GM21526 (cell line): ENCODE measurements at regions not wholly inside any gene's neighbourhood (a gene's known extent, or its start where the extent isn't known, plus 50 kb on each side); places are given as distances from the start of the nearest gene placed in this dataset.
"Not testable (repeated sequence)": the region's sequence is repeated elsewhere in the genome, so short reads cannot be mapped to it uniquely, and the experiment has no call there.

ENCODE experiments used
- ATAC-seq: cut with Tn5 transposase; IDR thresholded peaks from one replicate; pipeline ENCODE4 v1.9.1; 2021; ENCODE audit warnings: moderate library complexity; ENCODE audit not compliant: unreplicated experiment, low FRiP score

GRCh38 chr16:60452646-60453045 lies 1583.6 kb downstream of the CDH8 start:
- no peak for ATAC-seq

DNA sequence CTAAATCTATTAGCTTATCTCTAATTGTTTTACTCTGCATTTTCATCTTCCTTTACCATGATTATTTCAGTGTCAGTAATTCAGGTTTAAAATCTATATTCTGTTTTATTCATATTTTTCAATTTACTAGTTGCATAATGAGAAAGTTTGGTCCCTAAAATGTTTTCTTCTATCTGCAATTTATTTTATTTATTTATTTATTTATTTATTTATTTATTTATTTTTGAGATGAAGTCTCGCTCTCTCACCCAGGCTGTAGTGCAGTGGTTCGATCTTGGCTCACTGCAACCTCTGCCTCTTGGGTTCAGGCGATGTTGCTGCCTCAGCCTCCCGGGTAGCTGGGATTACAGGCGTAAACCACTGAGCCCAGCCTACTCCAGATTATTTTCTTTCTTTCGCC lies 1597.3 kb downstream of the CDH8 start:
- no peak for ATAC-seq

DNA sequence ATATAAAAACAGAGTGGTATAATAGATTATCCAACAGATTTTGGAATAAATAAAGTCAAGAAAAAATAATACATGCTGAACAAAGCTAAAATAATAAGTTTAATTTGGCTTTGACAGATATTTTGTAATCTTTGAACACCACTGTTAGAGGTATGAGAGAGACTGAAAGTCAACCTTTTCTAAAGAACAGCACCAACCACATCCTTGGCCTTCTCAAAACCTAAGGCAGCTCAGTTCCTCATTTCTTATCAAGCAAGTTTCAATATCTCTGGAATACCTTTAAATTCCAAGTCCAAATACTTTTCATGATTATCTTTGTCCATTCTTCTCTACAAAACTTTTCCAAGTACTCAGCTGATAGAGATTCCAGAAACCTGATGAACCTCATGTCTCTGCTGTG lies 1603.8 kb downstream of the CDH8 start:
- no peak for ATAC-seq

- ATAC-seq, result no peak
Measured at GRCh38 chr16:60419859-60420258, 1616.4 kb downstream of the CDH8 start.

DNA sequence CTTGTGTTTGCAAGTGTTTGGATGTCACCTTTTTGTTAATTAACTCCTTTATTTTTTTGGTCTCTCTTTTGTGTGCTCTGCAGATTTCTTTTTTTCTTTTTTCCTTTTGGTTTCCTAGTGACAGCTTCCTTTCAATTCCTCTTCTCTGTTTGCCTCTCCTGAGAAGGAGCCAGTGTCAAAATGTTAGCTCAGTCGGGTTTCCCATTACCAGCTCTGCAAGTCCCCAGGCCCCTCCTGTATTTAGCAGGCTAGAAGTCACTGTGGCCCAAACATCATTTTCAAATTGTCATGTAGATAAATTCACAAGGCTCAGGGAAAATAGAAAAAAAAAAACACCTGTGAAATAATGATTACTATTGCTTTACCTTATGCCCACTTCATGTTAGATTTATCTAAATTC lies 1621.6 kb downstream of the CDH8 start:
- no peak for ATAC-seq

DNA sequence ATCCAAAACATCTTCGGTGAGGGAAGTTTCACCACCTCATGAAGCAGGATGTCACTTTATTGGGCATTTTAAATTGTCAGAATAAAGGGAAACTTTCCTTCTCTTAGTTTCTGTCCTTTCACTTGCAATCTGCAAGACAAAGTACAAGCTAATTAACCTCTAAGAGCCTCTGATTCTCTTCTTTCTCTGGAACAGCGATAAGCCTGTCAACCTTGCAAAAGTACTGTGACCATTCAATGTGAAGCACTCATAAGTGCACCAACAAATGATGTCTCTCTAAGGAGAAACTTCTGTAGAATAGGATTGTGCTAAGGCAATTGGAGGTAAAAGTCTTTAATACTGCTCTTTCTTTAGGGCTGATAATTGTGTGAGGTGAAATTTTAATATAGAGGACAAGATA lies 1622.3 kb downstream of the CDH8 start:
- no peak for ATAC-seq

GRCh38 chr16:60407606-60408005 lies 1628.6 kb downstream of the CDH8 start:
- ATAC-seq, result no peak

DNA sequence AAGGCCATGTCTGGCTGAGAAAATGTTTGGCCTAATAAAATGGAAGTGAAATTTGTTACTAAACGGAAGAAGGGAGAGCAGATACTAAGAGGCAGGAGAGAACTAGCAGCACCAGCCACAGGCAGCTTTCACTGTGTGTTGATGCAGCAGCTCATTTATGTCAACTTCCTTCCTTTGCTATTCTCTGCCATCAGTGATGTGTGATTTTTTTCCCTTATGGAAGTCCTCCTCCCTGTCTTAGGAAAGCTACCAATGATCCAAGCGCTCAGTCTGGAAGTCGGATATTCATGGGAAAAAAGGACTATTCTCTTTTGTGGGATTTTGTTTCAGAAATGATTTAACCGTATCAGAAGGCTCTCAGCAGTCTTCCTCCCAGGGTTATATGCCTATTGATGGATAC lies 1629.2 kb downstream of the CDH8 start:
- no peak for ATAC-seq

GRCh38 chr16:60405286-60405685 lies 1631.0 kb downstream of the CDH8 start:
- ATAC-seq, result no peak

GRCh38 chr16:60404401-60404800 lies 1631.8 kb downstream of the CDH8 start:
- ATAC-seq, result no peak

DNA sequence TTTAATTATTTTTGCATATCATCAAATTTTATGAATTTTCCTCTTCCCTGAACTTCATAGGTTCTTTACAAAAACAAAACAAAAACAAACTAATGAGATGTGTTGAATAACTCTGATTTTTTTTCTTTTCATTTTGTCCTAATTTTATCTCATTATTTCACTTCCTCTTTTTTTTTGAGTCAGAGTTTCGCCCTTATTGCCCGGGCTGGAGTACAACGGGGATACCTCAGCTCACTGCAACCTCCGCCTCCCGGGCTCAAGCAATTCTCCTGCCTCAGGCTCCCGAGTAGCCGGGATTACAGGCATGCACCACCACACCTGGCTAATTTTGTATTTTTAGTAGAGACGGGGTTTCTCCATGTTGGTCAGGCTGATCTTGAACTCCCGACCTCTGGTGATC lies 1633.3 kb downstream of the CDH8 start:
- ATAC-seq, result not testable (repeated sequence)

- ATAC-seq, result no peak
Measured at GRCh38 chr16:60392380-60392779, 1643.9 kb downstream of the CDH8 start.

GRCh38 chr16:60371591-60371990 lies 1637.5 kb upstream of the GOT2 start:
- ATAC-seq, result no peak

DNA sequence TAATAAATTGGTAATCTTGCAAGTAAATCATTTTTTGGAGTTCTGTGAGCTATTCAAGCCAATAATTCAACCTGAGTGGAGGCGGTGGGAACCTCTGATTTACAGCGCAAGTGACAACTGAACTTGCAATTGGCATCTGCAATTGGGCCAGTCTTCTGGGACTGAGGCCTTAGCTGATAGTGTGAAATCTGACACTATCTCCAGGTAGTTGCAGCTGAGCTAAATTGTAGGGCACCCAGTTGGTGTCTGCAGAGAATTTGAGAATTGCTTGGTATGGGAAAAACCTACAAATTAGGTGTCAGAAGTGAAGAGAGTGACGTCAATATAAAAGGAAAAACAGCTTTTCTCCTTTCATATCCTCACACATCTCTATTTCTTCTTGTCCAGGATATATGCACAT lies 1633.6 kb upstream of the GOT2 start:
- ATAC-seq, result no peak

GRCh38 chr16:60363566-60363965 lies 1629.5 kb upstream of the GOT2 start:
- ATAC-seq, result no peak

DNA sequence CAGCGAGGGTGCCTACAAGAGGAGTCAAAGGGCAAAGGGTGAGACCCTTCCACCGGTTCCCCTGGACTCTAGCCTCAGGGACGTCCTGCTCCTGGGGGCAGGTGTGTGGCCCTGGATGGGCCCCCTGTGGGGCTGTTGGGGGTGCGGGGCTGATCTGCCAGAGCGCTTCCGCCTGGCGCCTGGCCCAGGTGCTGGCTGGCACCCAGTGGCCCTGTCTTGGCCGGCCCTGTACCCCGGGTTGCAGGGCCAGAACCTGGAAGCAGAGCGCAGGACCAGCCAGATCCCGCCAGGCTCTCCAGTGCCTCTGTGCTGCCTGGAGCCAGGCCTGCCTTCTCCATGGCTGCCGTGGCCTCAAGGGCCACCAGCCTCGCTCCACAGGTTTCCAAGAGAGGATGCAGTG lies 1625.8 kb upstream of the GOT2 start:
- not testable (repeated sequence) for ATAC-seq

DNA sequence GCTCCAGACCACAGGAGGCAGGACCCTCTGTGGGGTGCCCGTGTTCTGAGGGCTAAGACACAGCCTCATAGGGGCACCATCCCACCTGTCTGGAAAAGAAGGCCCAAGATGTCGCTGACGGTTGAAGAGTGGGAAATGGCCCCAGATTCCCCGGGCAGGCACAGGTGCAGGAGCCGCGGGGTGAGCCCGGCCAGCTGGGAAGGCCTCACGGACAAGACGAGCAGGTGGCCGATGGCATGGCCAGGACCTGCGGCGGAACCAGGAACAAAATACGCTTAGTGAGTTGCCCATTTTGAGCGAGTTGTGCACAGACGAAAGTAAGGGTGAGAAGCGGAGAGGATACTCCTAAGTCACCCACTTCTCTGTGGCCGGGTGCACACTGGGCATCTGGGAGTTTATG lies 1625.3 kb upstream of the GOT2 start:
- ATAC-seq, result not testable (repeated sequence)

- not testable (repeated sequence) for ATAC-seq
Measured at GRCh38 chr16:60357876-60358522, 1623.9 kb upstream of the GOT2 start.

DNA sequence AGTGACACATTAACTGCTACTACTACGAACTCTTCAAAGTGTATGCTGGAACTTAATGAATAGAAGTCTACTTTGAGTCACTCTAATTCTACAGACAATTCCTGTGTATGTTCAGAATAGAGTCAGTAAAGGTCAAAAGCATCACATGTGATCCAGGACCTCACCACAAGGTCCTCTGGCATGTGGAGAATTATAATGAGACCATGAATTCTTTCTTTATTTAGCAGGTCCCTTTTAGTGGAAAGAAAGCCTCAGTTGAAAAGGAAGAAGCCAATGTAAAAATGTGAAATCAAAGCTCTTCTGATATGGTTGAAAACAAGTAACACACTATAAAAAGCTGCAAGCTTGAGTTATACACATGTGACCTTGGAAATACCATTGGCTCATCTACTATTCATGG lies 1612.1 kb upstream of the GOT2 start:
- no peak for ATAC-seq

DNA sequence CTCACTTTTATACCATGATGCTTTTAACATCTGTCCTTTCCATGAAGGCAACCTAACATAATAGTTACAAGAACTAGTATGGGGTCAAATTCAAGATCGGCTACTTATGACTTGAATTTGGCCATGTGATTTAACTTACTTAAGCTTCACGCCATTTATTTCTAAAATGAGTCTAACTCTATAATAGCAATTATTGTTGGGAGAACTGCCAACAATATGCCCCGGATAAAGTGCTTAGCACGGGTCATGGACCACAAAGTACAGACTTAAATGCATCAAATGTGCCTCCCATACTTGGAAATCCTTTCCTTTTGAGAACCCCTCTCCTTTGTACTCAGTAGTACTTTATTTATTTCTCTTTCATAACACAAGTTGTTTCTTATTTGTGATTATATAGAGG lies 1603.6 kb upstream of the GOT2 start:
- ATAC-seq, result no peak

GRCh38 chr16:60331168-60331567 lies 1597.1 kb upstream of the GOT2 start:
- ATAC-seq, result no peak

DNA sequence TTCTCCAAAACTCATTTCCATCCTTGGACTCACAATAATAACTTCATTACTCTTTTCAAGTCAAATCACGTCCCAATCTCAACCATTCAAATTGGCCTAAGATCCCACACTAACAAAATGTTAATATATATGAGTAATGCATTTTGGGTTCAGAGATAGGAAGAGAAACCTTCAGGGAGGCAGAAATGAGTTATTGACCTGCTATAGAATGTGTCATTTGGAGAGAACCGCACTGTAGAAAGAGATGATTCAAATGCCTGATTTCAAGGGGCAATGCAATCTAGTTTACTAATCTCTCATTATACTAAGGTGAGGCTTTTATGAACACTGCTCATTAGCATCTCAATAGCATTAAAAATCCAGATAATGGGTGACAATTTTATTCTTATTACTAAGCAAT lies 1595.0 kb upstream of the GOT2 start:
- no peak for ATAC-seq

DNA sequence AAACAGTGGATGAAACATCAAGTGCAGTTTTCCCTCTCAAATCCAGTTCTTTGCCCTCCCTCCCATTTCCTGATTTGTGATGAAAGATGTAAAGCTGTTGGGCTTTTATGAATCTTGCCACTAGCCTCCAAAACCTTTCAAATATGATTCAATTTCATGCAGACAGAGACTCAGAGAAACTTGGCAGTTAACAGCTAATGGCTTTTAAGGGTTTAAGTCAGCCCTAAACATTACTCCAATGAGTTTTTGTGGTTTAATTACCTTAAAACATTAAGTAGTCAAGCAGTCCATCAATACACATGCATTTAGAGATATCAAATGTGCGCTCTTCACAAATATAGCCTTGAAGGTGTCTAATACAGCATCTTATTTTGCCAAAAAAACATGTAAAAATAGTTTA lies 1594.0 kb upstream of the GOT2 start:
- ATAC-seq, result no peak
